GM18507 (cell line): ENCODE measurements at regions not wholly inside any gene's neighbourhood (a gene's known extent, or its start where the extent isn't known, plus 50 kb on each side); places are given as distances from the start of the nearest gene placed in this dataset.
"Not testable (repeated sequence)": the region's sequence is repeated elsewhere in the genome, so short reads cannot be mapped to it uniquely, and the experiment has no call there.

ENCODE experiments used
- DNase-seq: peaks from one replicate; pipeline ENCODE4 v3.0.0; 2011; ENCODE audit warnings: low read depth; ENCODE audit not compliant: insufficient read length; ENCODE audit errors: extremely low spot score
- FAIRE-seq: peaks from 2 replicates; lab custom pipeline; 2011; peaks lifted over from hg19 to GRCh38; lab: Jason Lieb, UNC

DNA sequence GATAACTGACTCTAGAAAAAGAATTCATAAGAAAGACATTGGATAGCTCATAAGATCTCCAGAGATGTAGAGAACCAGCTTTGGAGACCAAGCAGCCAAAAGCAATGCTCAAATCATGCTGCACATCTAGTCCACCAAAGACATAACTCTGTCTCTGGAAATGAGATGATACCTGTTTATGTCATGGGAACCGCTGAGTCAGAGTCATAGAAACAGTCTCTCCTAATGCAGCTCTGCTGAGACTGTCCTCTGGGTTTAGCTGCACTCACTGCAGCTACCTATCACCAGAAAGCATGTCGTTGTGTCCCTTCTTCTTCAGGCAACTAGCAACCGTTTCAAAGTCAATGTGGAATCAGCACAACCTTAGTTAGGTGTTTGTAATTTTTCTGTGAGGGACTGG, 218.5 kb upstream of the ROBO1 start:
- FAIRE-seq (no peak), DNase-seq (no peak)

GRCh38 chr3:79985816-79986215, 218.0 kb upstream of the ROBO1 start:
- no peak for FAIRE-seq
- no peak for DNase-seq

DNA sequence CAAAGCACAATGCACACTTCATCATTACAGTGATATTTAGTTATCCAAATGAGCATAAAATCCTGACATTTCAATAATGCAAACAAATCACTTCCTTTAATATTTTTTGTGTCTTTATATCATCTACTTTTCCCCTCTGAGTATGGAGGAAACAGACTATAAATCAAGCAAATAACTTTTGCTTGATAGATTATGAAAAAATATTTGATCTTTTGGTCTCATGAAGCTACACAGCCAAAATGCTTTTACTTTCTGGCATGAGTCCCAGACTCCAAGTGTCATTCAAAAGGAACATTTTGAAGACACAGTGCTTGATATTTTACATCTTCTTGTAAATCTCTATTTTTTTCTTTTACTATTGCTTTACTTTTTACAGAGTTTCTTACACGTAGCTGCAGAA, 215.3 kb upstream of the ROBO1 start:
- FAIRE-seq (no peak), DNase-seq (no peak)

- DNase-seq = no peak
- no peak for FAIRE-seq
Observed at GRCh38 chr3:79979990-79980389, 212.2 kb upstream of the ROBO1 start.

DNA sequence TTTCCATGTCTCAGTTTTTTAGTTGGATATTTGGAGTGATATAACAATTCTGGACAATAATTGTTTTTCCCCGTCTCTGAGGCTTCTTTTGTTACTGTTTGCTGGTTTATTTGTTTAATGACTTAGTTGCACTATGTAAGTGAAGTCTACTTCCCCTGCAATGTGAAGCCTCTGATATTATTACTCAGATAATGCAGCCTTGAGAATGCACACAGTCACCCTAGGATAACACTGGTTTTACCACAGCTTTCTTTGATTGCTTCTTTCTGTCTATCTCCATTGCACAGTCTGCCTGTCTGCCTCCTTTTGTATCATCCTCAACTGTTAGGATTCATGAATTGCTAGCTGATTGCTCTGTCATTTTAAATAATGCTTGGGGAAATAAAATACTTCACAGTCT, 208.7 kb upstream of the ROBO1 start:
- DNase-seq = no peak
- no peak for FAIRE-seq

DNA sequence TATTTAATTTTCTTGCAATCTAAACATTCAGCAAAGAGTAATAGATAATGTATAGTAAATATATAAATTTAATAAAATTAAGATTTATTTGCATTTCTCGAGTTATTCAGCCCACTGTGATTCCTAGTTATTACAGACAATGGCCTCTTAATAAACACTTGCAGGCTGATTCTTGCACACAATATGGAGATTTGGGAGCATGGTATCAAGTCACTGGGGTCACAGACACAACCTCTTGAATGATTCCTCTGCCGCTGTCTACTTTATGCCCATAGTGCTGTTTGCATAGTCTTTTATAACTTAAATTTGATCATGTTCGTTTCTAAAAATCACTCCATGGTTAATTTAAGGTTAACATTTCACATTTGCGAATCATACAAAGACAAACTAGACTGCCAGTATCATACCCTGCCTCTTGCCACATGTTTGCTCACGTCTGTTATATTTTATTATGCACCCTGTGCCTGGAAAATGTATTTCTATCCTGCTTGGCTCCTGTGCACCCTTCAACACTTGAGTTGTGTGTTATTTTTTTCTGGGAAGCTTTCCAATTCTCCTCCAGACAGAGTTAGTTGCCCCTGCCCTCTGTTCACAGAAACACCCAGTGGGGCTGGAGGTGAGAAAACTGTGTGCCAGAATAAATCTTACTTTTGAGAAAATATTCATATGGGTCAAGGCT, 206.3 kb upstream of the ROBO1 start:
- DNase-seq (no peak), FAIRE-seq (no peak)

DNA sequence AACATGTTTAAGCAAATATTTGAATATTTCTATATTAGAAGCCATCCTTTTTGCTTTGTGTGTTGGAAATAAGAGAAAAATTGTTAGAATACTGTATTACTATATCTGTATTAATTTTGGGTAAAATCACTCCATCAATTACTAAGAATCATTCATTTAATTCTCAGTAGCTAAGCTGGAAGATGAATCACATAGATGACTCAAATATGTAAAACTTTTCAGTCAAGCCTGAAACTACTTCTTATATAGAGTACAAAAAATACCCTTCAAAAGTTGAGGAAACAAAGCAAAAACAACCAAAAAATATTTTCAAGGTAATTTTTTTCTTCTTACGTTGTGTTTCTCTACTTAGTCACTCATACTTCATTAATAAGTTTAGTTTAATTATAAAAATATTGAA, 205.7 kb upstream of the ROBO1 start:
- FAIRE-seq = no peak
- DNase-seq = no peak

- FAIRE-seq (no peak), DNase-seq (no peak)
Observed at GRCh38 chr3:79968418-79968817, 200.6 kb upstream of the ROBO1 start.

DNA sequence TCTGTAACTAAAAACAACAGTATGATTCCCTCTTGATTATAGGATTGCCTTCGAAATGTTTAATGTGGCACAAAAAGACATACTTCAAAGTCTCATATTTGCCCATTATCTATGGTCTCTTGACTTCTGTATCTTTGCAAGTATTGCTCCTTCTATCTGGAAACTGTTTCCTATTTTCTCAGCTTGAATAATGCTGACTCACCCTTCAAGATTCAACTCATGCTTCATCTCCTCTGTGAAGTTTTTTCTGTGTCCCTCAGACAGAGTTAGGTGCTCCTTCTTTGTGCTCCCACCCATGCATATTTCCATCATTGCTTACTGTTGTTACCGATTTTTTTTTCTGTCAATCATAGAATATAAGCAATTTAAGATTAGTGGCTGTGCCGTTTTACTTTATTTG, 192.8 kb upstream of the ROBO1 start:
- FAIRE-seq (no peak), DNase-seq (no peak)

DNA sequence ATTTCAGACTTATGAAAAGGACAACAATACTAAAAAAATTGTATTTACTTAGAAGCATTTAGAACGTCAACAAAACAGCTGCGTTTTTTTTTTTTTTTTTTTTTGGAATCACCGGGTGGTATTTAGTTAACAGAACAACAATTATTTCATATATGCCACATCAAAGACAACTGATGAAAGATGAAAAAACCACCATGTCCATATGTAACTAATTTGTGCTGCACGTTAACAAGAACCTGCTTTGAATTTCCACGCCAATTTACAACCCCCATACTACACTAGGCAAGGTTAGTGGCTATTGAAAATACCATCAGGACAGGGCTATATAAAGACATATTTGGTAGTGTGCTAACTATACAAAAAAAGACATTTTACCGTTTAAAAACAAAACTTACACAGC, 189.3 kb upstream of the ROBO1 start:
- DNase-seq (no peak), FAIRE-seq (no peak)

DNA sequence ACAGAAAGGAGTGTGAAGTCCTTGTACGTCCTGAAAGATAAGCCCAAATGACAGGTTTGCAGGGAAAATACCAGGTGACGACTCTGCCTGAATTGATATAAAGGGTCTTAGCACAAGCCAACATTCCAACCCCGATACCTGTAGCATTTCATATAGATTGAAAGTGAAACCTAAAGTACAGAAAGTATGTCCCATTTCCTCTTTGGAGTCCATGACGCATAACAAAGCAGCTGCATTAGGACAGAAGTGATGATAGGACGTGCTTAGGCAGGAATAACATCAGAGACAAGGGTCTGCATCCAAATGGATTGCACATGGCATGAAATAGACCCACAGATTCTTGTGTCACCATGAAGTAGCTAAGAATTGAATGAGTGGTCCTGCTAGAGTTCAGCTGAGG, 187.0 kb upstream of the ROBO1 start:
- no peak for DNase-seq
- no peak for FAIRE-seq

DNA sequence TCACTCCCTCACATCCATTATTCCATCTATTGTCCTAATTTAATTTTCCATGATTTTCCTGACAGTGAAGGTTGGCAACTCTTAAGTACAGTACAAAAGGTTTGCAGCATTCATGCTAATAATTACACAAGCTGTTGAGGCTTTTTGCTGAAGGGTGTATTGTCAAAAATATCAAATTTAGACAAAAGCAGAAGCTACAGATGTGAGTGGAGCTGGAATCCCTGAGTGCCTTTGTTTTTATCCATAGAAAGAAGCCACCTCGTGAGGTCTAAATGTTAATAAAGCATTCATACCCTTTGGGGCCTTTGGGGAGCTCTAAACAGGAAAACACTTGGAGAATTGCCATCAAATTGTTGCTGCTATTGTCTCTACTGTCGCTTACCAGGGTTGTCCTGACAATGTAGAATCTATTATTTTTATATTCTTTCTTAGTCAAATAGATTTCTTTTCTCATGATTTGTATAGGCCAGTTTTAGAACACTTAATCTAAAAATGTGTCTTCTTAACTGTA, 185.8 kb upstream of the ROBO1 start:
- DNase-seq = no peak
- FAIRE-seq = no peak

DNA sequence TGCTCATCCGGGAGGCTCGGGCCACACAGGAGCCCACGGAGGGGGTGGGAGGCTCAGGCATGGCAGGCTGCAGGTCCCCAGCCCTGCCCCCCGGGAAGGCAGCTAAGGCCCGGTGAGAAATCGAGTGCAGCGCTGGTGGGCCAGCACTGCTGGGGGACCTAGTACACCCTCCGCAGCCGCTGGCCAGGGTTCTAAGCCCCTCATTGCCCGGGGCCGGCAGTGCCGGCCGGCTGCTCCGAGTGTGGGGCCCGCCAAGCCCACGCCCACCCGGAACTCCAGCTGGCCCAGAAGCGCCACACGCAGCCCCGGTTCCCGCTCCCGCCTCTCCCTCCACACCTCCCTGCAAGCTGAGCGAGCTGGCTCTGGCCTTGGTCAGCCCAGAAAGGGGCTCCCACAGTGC, 183.6 kb upstream of the ROBO1 start:
- not testable (repeated sequence) for DNase-seq, FAIRE-seq

DNA sequence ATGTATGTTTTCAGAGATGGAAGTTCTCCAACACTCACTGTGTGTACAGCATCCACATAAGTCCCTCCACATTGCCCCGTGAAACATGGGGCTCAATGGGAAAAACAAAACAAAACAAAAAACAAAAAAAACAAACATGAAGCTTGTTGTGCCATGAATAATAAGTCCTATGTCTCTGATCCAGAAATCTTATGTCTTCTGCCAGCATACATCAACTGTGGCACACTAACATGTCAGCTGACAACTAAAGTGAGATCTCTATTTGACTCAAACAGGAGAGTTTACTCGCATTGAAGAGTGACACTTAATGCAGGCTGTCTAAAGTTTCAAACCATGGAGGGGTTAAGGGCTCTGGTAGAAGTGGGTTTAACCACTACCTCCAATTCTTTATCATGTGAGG, 180.2 kb upstream of the ROBO1 start:
- FAIRE-seq (no peak), DNase-seq (no peak)

GRCh38 chr3:79947469-79947868, 179.7 kb upstream of the ROBO1 start:
- no peak for DNase-seq
- no peak for FAIRE-seq

DNA sequence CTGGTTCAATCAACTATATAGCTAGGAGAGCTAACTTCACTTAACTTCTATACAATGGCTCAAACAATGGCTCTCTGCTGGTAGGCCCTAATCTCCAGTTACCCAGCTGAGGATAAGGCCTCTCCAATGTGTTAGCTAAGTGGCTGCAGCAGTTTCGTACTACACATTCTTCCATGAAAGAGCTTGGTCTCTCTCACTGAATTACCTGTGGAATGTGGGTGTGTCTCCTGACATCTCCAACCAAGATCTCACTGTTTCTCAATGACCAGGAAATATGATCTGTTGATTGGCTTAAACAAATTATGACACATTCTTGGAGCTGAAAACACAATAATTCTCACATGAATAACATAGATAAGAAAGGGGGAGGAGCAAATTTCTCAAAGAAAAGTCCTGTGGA, 169.8 kb upstream of the ROBO1 start:
- no peak for FAIRE-seq
- DNase-seq = no peak

DNA sequence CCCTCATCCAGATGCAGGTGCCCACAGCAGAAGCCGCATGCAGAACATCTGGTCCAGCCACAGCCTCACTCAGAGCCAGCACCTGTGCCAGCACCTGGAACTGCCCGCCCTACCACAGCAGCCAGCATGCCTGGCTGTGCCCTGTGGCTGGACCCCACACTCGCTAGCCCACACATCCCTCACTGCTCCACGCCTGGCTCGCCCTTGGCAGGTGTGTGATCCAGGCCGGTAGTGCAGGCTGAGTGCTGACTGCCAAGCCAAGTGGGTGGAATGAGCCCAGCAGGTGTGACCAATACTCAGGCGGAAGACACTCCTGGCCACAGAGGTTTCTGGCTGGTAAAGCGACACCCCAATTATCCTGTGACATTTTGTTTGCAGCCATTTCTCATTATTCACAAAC, 162.4 kb upstream of the ROBO1 start:
- DNase-seq (no peak), FAIRE-seq (no peak)

DNA sequence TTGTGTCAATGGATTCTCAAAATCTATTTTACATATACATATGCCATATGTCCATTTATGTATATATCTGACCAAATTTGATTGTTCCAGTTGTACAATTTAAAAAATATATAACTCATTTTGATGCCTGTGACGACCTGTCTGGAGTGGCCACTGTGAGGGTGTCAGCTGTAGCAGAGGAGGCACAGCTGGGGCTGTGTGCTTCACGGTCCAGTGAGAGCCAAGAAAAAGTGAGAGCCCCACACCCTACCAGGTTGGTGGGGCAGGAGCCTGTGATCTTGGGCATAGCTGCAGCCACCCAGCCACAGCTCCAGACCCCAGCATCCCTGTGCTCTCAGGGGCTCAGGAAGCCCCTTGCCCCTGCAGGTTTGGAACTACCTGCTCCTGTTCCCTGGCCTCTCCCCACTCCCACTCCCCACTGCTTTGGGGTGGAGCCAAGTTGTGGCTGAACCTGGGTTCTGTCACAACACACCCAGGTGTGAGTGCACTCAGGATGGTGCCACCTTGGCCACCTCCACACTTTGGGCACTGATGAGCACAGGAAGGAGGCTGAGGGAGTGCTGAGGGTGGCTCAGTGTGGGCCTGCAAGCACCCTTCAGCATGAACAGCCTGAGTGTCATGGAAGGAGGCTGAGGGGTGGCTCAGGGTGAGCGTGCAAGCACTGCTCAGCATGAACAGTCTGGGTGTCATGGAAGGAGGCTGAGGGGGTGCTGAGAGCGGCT, 161.1 kb upstream of the ROBO1 start:
- FAIRE-seq = no peak
- no peak for DNase-seq

GRCh38 chr3:79926522-79926921, 158.7 kb upstream of the ROBO1 start:
- DNase-seq = no peak
- FAIRE-seq = no peak

DNA sequence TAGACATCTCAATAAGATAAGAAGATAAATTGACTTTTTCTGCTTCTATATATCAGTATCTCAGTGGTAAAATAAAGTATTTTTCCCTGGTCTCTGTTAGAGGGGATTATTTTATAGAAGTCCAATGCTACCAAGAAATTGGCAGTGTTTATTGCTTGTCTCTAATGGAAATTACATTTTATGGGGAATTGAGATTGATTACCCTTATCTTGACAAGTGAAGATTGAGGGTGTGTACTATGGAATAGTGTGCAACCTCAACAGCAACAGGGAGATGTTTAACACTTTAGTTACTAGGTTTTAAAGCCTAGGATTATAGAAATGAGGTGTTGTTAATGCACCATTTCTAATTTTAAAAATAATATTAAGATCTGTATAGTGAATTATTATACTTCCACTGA, 154.8 kb upstream of the ROBO1 start:
- FAIRE-seq (no peak), DNase-seq (no peak)

DNA sequence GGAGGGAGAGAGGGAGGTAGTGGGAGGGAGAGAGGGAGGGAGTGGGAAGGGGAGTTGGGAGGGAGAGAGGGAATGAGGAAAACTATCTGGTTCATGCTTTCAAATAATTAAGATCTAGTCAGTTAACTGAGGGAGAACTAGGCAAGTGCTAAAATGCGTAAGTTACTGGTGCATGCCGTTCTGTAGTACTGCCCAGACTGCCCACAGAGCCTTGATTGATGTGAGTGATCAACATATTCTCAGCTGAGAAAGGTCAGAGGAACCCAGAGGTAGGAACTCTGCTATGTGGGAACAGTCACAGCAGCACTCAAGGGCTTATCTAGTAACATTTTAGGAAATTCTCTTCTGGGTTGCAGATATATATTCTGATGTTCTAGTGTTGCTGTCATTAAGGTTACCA, 149.8 kb upstream of the ROBO1 start:
- FAIRE-seq (no peak), DNase-seq (no peak)
